ENCODE measurements at regions not wholly inside any gene's neighbourhood (a gene's known extent, or its start where the extent isn't known, plus 50 kb on each side); places are given as distances from the start of the nearest gene placed in this dataset.

- TF ChIP-seq ZNF232 (CRISPR knock-in tag; IDR thresholded peaks at IDR 0.05) = no peak
- no peak for TF ChIP-seq ETV6 (CRISPR knock-in tag; IDR thresholded peaks at IDR 0.05)
- TF ChIP-seq ZNF671 (CRISPR knock-in tag; IDR thresholded peaks at IDR 0.05) = no peak
- TF ChIP-seq, protein P1, sequence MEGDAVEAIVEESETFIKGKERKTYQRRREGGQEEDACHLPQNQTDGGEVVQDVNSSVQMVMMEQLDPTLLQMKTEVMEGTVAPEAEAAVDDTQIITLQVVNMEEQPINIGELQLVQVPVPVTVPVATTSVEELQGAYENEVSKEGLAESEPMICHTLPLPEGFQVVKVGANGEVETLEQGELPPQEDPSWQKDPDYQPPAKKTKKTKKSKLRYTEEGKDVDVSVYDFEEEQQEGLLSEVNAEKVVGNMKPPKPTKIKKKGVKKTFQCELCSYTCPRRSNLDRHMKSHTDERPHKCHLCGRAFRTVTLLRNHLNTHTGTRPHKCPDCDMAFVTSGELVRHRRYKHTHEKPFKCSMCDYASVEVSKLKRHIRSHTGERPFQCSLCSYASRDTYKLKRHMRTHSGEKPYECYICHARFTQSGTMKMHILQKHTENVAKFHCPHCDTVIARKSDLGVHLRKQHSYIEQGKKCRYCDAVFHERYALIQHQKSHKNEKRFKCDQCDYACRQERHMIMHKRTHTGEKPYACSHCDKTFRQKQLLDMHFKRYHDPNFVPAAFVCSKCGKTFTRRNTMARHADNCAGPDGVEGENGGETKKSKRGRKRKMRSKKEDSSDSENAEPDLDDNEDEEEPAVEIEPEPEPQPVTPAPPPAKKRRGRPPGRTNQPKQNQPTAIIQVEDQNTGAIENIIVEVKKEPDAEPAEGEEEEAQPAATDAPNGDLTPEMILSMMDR (IDR thresholded peaks at IDR 0.05) = no peak
- TF ChIP-seq ZNF416 (CRISPR knock-in tag; IDR thresholded peaks at IDR 0.05) = no peak
- TF ChIP-seq MLX (CRISPR knock-in tag; IDR thresholded peaks at IDR 0.05) = no peak
- TF ChIP-seq ZNF263 (CRISPR knock-in tag; IDR thresholded peaks at IDR 0.05; ENCODE audit: low read depth) = no peak
- no peak for TF ChIP-seq USF1 (CRISPR knock-in tag; IDR thresholded peaks at IDR 0.05)
- TF ChIP-seq, protein P2, sequence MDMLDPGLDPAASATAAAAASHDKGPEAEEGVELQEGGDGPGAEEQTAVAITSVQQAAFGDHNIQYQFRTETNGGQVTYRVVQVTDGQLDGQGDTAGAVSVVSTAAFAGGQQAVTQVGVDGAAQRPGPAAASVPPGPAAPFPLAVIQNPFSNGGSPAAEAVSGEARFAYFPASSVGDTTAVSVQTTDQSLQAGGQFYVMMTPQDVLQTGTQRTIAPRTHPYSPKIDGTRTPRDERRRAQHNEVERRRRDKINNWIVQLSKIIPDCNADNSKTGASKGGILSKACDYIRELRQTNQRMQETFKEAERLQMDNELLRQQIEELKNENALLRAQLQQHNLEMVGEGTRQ (CRISPR knock-in tag; IDR thresholded peaks at IDR 0.05) = no peak
- no peak for TF ChIP-seq IRF2 (CRISPR knock-in tag; IDR thresholded peaks at IDR 0.05; ENCODE audit: borderline replicate concordance, low read depth)
- TF ChIP-seq, protein P3, sequence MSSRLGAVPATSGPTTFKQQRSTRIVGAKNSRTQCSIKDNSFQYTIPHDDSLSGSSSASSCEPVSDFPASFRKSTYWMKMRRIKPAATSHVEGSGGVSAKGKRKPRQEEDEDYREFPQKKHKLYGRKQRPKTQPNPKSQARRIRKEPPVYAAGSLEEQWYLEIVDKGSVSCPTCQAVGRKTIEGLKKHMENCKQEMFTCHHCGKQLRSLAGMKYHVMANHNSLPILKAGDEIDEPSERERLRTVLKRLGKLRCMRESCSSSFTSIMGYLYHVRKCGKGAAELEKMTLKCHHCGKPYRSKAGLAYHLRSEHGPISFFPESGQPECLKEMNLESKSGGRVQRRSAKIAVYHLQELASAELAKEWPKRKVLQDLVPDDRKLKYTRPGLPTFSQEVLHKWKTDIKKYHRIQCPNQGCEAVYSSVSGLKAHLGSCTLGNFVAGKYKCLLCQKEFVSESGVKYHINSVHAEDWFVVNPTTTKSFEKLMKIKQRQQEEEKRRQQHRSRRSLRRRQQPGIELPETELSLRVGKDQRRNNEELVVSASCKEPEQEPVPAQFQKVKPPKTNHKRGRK (CRISPR knock-in tag; IDR thresholded peaks at IDR 0.05; ENCODE audit: borderline replicate concordance) = no peak
- TF ChIP-seq, protein P4, sequence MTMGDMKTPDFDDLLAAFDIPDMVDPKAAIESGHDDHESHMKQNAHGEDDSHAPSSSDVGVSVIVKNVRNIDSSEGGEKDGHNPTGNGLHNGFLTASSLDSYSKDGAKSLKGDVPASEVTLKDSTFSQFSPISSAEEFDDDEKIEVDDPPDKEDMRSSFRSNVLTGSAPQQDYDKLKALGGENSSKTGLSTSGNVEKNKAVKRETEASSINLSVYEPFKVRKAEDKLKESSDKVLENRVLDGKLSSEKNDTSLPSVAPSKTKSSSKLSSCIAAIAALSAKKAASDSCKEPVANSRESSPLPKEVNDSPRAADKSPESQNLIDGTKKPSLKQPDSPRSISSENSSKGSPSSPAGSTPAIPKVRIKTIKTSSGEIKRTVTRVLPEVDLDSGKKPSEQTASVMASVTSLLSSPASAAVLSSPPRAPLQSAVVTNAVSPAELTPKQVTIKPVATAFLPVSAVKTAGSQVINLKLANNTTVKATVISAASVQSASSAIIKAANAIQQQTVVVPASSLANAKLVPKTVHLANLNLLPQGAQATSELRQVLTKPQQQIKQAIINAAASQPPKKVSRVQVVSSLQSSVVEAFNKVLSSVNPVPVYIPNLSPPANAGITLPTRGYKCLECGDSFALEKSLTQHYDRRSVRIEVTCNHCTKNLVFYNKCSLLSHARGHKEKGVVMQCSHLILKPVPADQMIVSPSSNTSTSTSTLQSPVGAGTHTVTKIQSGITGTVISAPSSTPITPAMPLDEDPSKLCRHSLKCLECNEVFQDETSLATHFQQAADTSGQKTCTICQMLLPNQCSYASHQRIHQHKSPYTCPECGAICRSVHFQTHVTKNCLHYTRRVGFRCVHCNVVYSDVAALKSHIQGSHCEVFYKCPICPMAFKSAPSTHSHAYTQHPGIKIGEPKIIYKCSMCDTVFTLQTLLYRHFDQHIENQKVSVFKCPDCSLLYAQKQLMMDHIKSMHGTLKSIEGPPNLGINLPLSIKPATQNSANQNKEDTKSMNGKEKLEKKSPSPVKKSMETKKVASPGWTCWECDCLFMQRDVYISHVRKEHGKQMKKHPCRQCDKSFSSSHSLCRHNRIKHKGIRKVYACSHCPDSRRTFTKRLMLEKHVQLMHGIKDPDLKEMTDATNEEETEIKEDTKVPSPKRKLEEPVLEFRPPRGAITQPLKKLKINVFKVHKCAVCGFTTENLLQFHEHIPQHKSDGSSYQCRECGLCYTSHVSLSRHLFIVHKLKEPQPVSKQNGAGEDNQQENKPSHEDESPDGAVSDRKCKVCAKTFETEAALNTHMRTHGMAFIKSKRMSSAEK (CRISPR knock-in tag; IDR thresholded peaks at IDR 0.05; ENCODE audit: borderline replicate concordance) = no peak
- no peak for TF ChIP-seq TEAD4 (CRISPR knock-in tag; IDR thresholded peaks at IDR 0.05)
- TF ChIP-seq FOXK1 (CRISPR knock-in tag; IDR thresholded peaks at IDR 0.05) = no peak
Measured at GRCh38 chr15:69525543-69525942, 72.9 kb downstream of the RPLP1 start (continued).

DNA sequence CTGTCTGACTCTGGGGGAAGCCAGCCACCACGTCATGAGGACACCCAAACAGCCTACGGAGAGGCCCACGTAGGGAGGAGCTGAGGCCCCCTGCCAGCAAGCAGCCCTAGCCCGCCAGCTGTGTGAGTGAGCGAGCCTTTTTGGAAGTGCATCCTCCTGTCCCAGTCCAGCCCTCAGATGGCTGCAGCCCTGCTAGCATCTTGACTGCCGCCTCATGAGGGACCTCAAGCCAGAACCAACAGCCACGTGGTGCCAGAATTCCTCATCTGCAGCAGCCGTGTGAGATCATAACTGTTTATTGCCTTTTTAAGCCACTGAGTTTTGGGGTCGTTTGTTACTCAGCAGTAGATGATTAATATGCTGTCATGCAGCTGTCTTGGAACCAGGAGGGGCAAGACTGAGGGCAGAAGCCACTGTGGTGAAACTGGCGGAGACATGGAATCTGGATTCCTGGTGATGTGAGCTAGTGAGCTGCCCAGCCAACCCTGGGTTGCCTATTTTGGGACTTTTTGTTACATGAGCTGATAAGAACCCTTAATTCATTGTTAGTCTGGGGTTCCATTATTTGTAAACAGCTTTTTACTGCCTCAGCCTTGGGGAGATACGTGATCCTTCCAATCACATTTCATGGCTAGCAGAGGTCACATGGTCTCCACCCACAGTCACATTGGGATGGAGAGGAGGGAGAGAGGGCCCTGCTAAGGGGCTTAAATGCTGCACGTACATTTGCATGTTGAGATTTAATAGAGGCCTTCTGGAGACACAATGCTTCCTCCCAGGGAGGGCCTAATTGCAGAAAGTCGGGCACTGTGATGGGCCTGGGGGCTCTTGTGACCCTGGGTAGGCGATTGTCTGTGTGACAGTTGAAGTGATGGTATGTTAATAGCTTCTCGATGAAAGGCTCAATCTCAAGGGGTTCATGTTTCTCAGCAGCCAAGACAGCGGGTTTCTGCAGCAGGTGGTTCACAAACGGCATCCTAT, 73.8 kb downstream of the RPLP1 start:
- ATAC-seq = peak; percentile 18; the same call in 1 of the 2 replicates
- H3K4me1 Mint-ChIP-seq = peaks cover 55% of the 10 kb centered on the region
- H3K27me3 Mint-ChIP-seq (ENCODE audit: low read depth) = no peaks in the 10 kb centered on the region; the same call in none of the 2 replicates
- ChIA-PET CTCF (interaction anchor here (0.6 to 0.7 kb wide), 2 partner anchors 48 to 64 kb away, joined by 3 to 6 read pairs; no protein-coding TSS in a partner anchor), POLR2A (no interaction called here)
- no peak for DNase-seq (ENCODE audit: low spot score)
- no peak overlapping the region for H3K4me3 Mint-ChIP-seq
- H3K9me3 Mint-ChIP-seq = peaks cover 9% of the 10 kb centered on the region
- TF ChIP-seq SP1 (CRISPR knock-in tag; conservative IDR thresholded peaks at IDR 0.05) (no peak), E2F5 (CRISPR knock-in tag; IDR thresholded peaks at IDR 0.05) (no peak), TCF7 (CRISPR knock-in tag; IDR thresholded peaks at IDR 0.05; ENCODE audit: low read depth) (no peak), PRDM15 (CRISPR knock-in tag; IDR thresholded peaks at IDR 0.05) (no peak)
- TF ChIP-seq, protein P2 (CRISPR knock-in tag; IDR thresholded peaks at IDR 0.05) = peak; percentile 73
- 0 out of 2 replicates have a peak, but pooled peaks cover 2% of the 10 kb centered on the region for H3K36me3 Mint-ChIP-seq
- H3K27ac Mint-ChIP-seq = no peak overlapping the region

Measured in WTC11 (cell line).